GM18909 (cell line): ENCODE measurements at regions not wholly inside any gene's neighbourhood (a gene's known extent, or its start where the extent isn't known, plus 50 kb on each side); places are given as distances from the start of the nearest gene placed in this dataset.
"Not testable (repeated sequence)": the region's sequence is repeated elsewhere in the genome, so short reads cannot be mapped to it uniquely, and the experiment has no call there.

Experiments
- ATAC-seq: cut with Tn5 transposase; IDR thresholded peaks from one replicate; pipeline ENCODE4 v1.9.1; 2021; ENCODE audit warnings: mild to moderate bottlenecking; ENCODE audit not compliant: unreplicated experiment, poor library complexity

- no peak for ATAC-seq
Measured at GRCh38 chr12:118534003-118534402, 157.6 kb downstream of the SUDS3 start.

- ATAC-seq, result no peak
Measured at GRCh38 chr12:118536306-118536906, 160.1 kb downstream of the SUDS3 start.

GRCh38 chr12:118537481-118537917, 161.1 kb downstream of the SUDS3 start:
- ATAC-seq, result no peak

GRCh38 chr12:118541071-118541470, 164.7 kb downstream of the SUDS3 start:
- no peak for ATAC-seq

- no peak for ATAC-seq
Measured at GRCh38 chr12:118541934-118542333, 165.6 kb downstream of the SUDS3 start.

- ATAC-seq, result no peak
Measured at GRCh38 chr12:118543651-118544050, 167.3 kb downstream of the SUDS3 start.

- no peak for ATAC-seq
Measured at GRCh38 chr12:118544569-118544968, 168.2 kb downstream of the SUDS3 start.

GRCh38 chr12:118547606-118548005, 171.3 kb downstream of the SUDS3 start:
- ATAC-seq, result not testable (repeated sequence)

- no peak for ATAC-seq
Measured at GRCh38 chr12:118548887-118549509, 172.6 kb downstream of the SUDS3 start.

- ATAC-seq, result no peak
Measured at GRCh38 chr12:118549510-118549980, 173.2 kb downstream of the SUDS3 start.

- ATAC-seq, result no peak
Measured at GRCh38 chr12:118553856-118554504, 177.6 kb downstream of the SUDS3 start.

- no peak for ATAC-seq
Measured at GRCh38 chr12:118558941-118559340, 182.6 kb downstream of the SUDS3 start.

GRCh38 chr12:118560733-118561132, 184.4 kb downstream of the SUDS3 start:
- no peak for ATAC-seq

GRCh38 chr12:118571730-118572129, 195.4 kb downstream of the SUDS3 start:
- ATAC-seq, result no peak

GRCh38 chr12:118574288-118574687, 197.9 kb downstream of the SUDS3 start:
- ATAC-seq, result no peak

- ATAC-seq, result no peak
Measured at GRCh38 chr12:118575730-118576129, 199.4 kb downstream of the SUDS3 start.

- no peak for ATAC-seq
Measured at GRCh38 chr12:118581371-118581770, 205.0 kb downstream of the SUDS3 start.

- ATAC-seq, result no peak
Measured at GRCh38 chr12:118582863-118583262, 206.5 kb downstream of the SUDS3 start.

GRCh38 chr12:118586433-118586832, 210.1 kb downstream of the SUDS3 start:
- no peak for ATAC-seq

GRCh38 chr12:118589162-118589561, 212.8 kb downstream of the SUDS3 start:
- no peak for ATAC-seq

- no peak for ATAC-seq
Measured at GRCh38 chr12:118590406-118591150, 214.2 kb downstream of the SUDS3 start.
